SK-N-SH treated with all-trans-retinoic acid at 6 μM for 48 hours (cell line): ENCODE measurements at regions not wholly inside any gene's neighbourhood (a gene's known extent, or its start where the extent isn't known, plus 50 kb on each side); places are given as distances from the start of the nearest gene placed in this dataset.
A peak's percentile ranks its signal among the peaks of the same experiment; 100 is the strongest.

Source experiments
- ATAC-seq: fragments of 200-7000 bp; cut with Tn5 transposase; 3 replicates; pipeline ENCODE4 v1.9.1; 2020; ENCODE audit warnings: mild to moderate bottlenecking, moderate library complexity
- ARNTL ChIP-seq: fragments of 450-650 bp; formaldehyde crosslinking; IDR thresholded peaks from 2 replicates; pipeline ENCODE4 v1.5.0; 2020; ENCODE audit warnings: low read depth, mild to moderate bottlenecking, moderate library complexity, borderline replicate concordance
- BACH2 ChIP-seq: fragments of 250-450 bp; sonication (Bioruptor Pico); IDR thresholded peaks from 2 replicates; pipeline ENCODE4 v1.9.0; 2021; ENCODE audit warnings: mild to moderate bottlenecking, borderline replicate concordance
- CSDC2 ChIP-seq: fragments of 250-450 bp; sonication (Bioruptor Pico); IDR thresholded peaks from 2 replicates; pipeline ENCODE4 v1.5.0; 2020; ENCODE audit warnings: mild to moderate bottlenecking, moderate library complexity
- ESRRG ChIP-seq: fragments of 250-450 bp; sonication (Bioruptor Pico); IDR thresholded peaks from 2 replicates; pipeline ENCODE4 v1.6.1; 2021; ENCODE audit warnings: mild to moderate bottlenecking
- GLIS3 ChIP-seq: fragments of 250-450 bp; sonication (Bioruptor Pico); IDR thresholded peaks from 2 replicates; pipeline ENCODE4 v1.5.0; 2020; ENCODE audit warnings: mild to moderate bottlenecking, moderate library complexity
- ISL1 ChIP-seq: fragments of 250-450 bp; sonication (Bioruptor Pico); IDR thresholded peaks from 2 replicates; pipeline ENCODE4 v2.1.2; 2022; ENCODE audit warnings: mild to moderate bottlenecking, moderate library complexity
- OSR1 ChIP-seq: fragments of 250-450 bp; sonication (Bioruptor Pico); IDR thresholded peaks from 2 replicates; pipeline ENCODE4 v1.8.0; 2022; ENCODE audit warnings: moderate library complexity, mild to moderate bottlenecking, inconsistent platforms
- RARB ChIP-seq: fragments of 250-450 bp; sonication (Bioruptor Pico); IDR thresholded peaks from 2 replicates; pipeline ENCODE4 v1.8.0; 2021; ENCODE audit warnings: mild to moderate bottlenecking, moderate library complexity
- SNAI2 ChIP-seq: fragments of 250-450 bp; sonication (Bioruptor Pico); IDR thresholded peaks from 2 replicates; pipeline ENCODE4 v1.5.0; 2020; ENCODE audit warnings: mild to moderate bottlenecking, moderate library complexity
- TCF4 ChIP-seq: fragments of 250-450 bp; sonication (Bioruptor Pico); IDR thresholded peaks from 2 replicates; pipeline ENCODE4 v1.8.0; 2021; ENCODE audit warnings: mild to moderate bottlenecking, moderate library complexity, borderline replicate concordance
- ZC3H10 ChIP-seq: fragments of 250-450 bp; sonication (Bioruptor Pico); IDR thresholded peaks from 2 replicates; pipeline ENCODE4 v1.5.1; 2021; ENCODE audit warnings: mild to moderate bottlenecking, moderate library complexity
- ZFP3 ChIP-seq: fragments of 250-450 bp; sonication (Bioruptor Pico); IDR thresholded peaks from 2 replicates; pipeline ENCODE4 v1.5.0; 2020; ENCODE audit warnings: mild to moderate bottlenecking, moderate library complexity
- ZFP30 ChIP-seq: fragments of 450-650 bp; formaldehyde crosslinking; IDR thresholded peaks from 2 replicates; pipeline ENCODE4 v1.5.0; 2022; ENCODE audit warnings: mild to moderate bottlenecking, moderate library complexity
- ZNF565 ChIP-seq: fragments of 450-650 bp; formaldehyde crosslinking; conservative IDR thresholded peaks from 2 replicates; pipeline ENCODE4 v1.5.0; 2020; ENCODE audit warnings: low read depth, mild to moderate bottlenecking, moderate library complexity
- ZNF70 ChIP-seq: fragments of 450-650 bp; formaldehyde crosslinking; IDR thresholded peaks from 2 replicates; pipeline ENCODE4 v1.5.0; 2020; ENCODE audit warnings: mild to moderate bottlenecking, moderate library complexity
- ZNF8 ChIP-seq: fragments of 450-650 bp; formaldehyde crosslinking; IDR thresholded peaks from 2 replicates; pipeline ENCODE4 v1.5.0; 2020; ENCODE audit warnings: mild to moderate bottlenecking, moderate library complexity
- TF ChIP-seq, protein P1 (sequence below): fragments of 250-450 bp; sonication (Bioruptor Pico); IDR thresholded peaks from 2 replicates; pipeline ENCODE4 v1.5.1; 2021; ENCODE audit warnings: mild to moderate bottlenecking, moderate library complexity
- TF ChIP-seq, protein P2 (sequence below): fragments of 250-450 bp; sonication (Bioruptor Pico); IDR thresholded peaks from 2 replicates; pipeline ENCODE4 v1.8.0; 2020; ENCODE audit warnings: mild to moderate bottlenecking, moderate library complexity, borderline replicate concordance
- TF ChIP-seq, protein P3 (sequence below): fragments of 250-450 bp; sonication (Bioruptor Pico); IDR thresholded peaks from 2 replicates; pipeline ENCODE4 v1.8.0; 2021; ENCODE audit warnings: low read depth, mild to moderate bottlenecking, moderate library complexity, borderline replicate concordance
- TF ChIP-seq, protein P4 (sequence below): fragments of 250-450 bp; sonication (Bioruptor Pico); IDR thresholded peaks from 2 replicates; pipeline ENCODE4 v1.5.1; 2020; ENCODE audit warnings: low read depth, mild to moderate bottlenecking, moderate library complexity
- TF ChIP-seq, protein P5 (sequence below): fragments of 250-450 bp; sonication (Bioruptor Pico); IDR thresholded peaks from 2 replicates; pipeline ENCODE4 v1.5.0; 2020; ENCODE audit warnings: mild to moderate bottlenecking, moderate library complexity

DNA sequence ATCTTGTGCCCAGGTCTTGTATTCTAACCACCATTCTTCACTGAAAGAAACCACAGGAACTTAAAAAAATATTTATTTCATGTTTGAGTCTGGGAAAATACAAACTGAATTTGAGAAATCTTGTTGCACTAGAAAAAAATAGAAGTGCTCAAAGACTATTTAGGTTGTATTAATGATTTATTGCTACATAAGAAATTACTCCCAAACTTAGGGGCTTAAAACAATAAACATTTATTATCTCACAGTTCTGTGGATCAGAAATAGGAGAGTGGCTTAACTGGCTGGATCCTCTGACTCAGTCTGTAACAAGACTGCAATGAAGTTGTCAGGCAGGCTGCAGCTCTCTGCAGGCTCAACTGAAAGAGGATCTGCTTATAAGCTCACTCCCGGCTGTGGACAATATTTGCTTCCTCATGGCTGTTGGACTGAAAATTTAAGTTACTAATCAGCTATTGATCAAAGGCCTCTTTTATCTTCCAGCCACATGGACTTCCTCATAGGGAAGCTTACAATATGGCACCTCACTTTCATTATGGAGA lies 295.4 kb upstream of the FAM241A start:
- TF ChIP-seq ZC3H10 (CRISPR knock-in tag) (no peak), TCF4 (no peak), ZFP3 (CRISPR knock-in tag) (no peak), ZNF8 (CRISPR knock-in tag) (no peak), ZFP30 (CRISPR knock-in tag) (no peak), RARB (CRISPR knock-in tag) (no peak)
- TF ChIP-seq, protein P1, sequence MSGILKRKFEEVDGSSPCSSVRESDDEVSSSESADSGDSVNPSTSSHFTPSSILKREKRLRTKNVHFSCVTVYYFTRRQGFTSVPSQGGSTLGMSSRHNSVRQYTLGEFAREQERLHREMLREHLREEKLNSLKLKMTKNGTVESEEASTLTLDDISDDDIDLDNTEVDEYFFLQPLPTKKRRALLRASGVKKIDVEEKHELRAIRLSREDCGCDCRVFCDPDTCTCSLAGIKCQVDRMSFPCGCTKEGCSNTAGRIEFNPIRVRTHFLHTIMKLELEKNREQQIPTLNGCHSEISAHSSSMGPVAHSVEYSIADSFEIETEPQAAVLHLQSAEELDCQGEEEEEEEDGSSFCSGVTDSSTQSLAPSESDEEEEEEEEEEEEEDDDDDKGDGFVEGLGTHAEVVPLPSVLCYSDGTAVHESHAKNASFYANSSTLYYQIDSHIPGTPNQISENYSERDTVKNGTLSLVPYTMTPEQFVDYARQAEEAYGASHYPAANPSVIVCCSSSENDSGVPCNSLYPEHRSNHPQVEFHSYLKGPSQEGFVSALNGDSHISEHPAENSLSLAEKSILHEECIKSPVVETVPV (CRISPR knock-in tag), result no peak
- TF ChIP-seq, protein P2, sequence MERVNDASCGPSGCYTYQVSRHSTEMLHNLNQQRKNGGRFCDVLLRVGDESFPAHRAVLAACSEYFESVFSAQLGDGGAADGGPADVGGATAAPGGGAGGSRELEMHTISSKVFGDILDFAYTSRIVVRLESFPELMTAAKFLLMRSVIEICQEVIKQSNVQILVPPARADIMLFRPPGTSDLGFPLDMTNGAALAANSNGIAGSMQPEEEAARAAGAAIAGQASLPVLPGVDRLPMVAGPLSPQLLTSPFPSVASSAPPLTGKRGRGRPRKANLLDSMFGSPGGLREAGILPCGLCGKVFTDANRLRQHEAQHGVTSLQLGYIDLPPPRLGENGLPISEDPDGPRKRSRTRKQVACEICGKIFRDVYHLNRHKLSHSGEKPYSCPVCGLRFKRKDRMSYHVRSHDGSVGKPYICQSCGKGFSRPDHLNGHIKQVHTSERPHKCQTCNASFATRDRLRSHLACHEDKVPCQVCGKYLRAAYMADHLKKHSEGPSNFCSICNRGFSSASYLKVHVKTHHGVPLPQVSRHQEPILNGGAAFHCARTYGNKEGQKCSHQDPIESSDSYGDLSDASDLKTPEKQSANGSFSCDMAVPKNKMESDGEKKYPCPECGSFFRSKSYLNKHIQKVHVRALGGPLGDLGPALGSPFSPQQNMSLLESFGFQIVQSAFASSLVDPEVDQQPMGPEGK (CRISPR knock-in tag), result no peak

DNA sequence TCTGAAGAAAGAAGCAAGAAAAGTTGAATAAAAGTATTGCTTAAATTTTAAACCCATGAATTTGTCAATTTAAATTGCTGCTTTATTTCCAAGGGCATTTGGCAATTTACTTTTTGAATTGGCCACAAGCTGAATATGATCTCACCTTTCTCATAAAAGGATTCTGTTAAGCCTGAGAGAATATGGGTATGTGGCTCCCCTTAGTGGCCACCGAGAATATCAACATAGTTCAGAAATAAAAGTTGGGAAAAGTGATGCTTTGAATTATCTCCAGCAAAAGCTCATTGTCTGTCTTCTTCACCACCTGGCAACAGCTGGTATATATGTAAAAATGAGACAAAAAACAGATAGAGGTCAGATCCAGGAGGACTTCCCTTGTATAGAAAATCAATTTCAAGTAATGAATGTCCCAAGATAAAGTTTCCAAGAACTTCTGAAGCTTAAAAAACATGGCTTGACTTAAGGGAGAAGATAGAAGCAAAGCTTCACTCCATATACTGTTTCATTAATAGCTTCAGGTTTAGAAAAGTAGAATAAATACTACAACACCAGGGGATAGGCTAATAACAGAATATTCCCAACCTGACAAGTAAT lies 290.7 kb upstream of the FAM241A start:
- TF ChIP-seq CSDC2 (CRISPR knock-in tag), result no peak
- TF ChIP-seq BACH2, result no peak
- TF ChIP-seq GLIS3 (CRISPR knock-in tag), result no peak
- TF ChIP-seq ESRRG, result no peak
- no peak for TF ChIP-seq ARNTL (CRISPR knock-in tag)
- no peak for TF ChIP-seq ZC3H10 (CRISPR knock-in tag)
- no peak for TF ChIP-seq ZFP30 (CRISPR knock-in tag)
- no peak for TF ChIP-seq ZNF565 (CRISPR knock-in tag)
- TF ChIP-seq ZNF8 (CRISPR knock-in tag), result no peak
- TF ChIP-seq, protein P1 (CRISPR knock-in tag), result no peak
- TF ChIP-seq, protein P3, sequence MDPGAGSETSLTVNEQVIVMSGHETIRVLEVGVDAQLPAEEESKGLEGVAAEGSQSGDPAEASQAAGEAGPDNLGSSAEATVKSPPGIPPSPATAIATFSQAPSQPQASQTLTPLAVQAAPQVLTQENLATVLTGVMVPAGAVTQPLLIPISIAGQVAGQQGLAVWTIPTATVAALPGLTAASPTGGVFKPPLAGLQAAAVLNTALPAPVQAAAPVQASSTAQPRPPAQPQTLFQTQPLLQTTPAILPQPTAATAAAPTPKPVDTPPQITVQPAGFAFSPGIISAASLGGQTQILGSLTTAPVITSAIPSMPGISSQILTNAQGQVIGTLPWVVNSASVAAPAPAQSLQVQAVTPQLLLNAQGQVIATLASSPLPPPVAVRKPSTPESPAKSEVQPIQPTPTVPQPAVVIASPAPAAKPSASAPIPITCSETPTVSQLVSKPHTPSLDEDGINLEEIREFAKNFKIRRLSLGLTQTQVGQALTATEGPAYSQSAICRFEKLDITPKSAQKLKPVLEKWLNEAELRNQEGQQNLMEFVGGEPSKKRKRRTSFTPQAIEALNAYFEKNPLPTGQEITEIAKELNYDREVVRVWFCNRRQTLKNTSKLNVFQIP (CRISPR knock-in tag), result no peak
- TF ChIP-seq, protein P4, sequence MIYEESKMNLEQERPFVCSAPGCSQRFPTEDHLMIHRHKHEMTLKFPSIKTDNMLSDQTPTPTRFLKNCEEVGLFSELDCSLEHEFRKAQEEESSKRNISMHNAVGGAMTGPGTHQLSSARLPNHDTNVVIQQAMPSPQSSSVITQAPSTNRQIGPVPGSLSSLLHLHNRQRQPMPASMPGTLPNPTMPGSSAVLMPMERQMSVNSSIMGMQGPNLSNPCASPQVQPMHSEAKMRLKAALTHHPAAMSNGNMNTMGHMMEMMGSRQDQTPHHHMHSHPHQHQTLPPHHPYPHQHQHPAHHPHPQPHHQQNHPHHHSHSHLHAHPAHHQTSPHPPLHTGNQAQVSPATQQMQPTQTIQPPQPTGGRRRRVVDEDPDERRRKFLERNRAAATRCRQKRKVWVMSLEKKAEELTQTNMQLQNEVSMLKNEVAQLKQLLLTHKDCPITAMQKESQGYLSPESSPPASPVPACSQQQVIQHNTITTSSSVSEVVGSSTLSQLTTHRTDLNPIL, result no peak
- no peak for TF ChIP-seq ZNF70 (CRISPR knock-in tag)
- TF ChIP-seq SNAI2 (CRISPR knock-in tag), result no peak
- no peak for TF ChIP-seq ISL1
- TF ChIP-seq, protein P5, sequence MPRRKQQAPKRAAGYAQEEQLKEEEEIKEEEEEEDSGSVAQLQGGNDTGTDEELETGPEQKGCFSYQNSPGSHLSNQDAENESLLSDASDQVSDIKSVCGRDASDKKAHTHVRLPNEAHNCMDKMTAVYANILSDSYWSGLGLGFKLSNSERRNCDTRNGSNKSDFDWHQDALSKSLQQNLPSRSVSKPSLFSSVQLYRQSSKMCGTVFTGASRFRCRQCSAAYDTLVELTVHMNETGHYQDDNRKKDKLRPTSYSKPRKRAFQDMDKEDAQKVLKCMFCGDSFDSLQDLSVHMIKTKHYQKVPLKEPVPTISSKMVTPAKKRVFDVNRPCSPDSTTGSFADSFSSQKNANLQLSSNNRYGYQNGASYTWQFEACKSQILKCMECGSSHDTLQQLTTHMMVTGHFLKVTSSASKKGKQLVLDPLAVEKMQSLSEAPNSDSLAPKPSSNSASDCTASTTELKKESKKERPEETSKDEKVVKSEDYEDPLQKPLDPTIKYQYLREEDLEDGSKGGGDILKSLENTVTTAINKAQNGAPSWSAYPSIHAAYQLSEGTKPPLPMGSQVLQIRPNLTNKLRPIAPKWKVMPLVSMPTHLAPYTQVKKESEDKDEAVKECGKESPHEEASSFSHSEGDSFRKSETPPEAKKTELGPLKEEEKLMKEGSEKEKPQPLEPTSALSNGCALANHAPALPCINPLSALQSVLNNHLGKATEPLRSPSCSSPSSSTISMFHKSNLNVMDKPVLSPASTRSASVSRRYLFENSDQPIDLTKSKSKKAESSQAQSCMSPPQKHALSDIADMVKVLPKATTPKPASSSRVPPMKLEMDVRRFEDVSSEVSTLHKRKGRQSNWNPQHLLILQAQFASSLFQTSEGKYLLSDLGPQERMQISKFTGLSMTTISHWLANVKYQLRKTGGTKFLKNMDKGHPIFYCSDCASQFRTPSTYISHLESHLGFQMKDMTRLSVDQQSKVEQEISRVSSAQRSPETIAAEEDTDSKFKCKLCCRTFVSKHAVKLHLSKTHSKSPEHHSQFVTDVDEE, result no peak
- TF ChIP-seq OSR1 (CRISPR knock-in tag), result no peak
- no peak for TF ChIP-seq ZFP3 (CRISPR knock-in tag)
- peak; percentile 86 for ATAC-seq

More for the DNA sequence above, 295.4 kb upstream of the FAM241A start:
- no peak for ATAC-seq
